ENCODE measurements at regions not wholly inside any gene's neighbourhood (a gene's known extent, or its start where the extent isn't known, plus 50 kb on each side); places are given as distances from the start of the nearest gene placed in this dataset.
"Not testable (repeated sequence)": the region's sequence is repeated elsewhere in the genome, so short reads cannot be mapped to it uniquely, and the experiment has no call there.

- not testable (repeated sequence) for DNase-seq
Observed at GRCh38 chr1:147103416-147104155, 68.7 kb downstream of the PRKAB2 start.

GRCh38 chr1:147099192-147099591, 73.1 kb downstream of the PRKAB2 start:
- DNase-seq: no peak

- DNase-seq: not testable (repeated sequence)
Observed at GRCh38 chr1:147098338-147098973, 73.8 kb downstream of the PRKAB2 start.

GRCh38 chr1:147095691-147096090, 76.6 kb downstream of the PRKAB2 start:
- no peak for DNase-seq

- DNase-seq: no peak
Observed at GRCh38 chr1:147091801-147092200, 80.5 kb downstream of the PRKAB2 start.

- no peak for DNase-seq
Observed at GRCh38 chr1:147089457-147089856, 82.8 kb downstream of the PRKAB2 start.

GRCh38 chr1:147086129-147086528, 86.1 kb downstream of the PRKAB2 start:
- no peak for DNase-seq

GRCh38 chr1:147084273-147085096, 87.8 kb downstream of the PRKAB2 start:
- peak; percentile 49 for DNase-seq

GRCh38 chr1:147083919-147084272, 88.4 kb downstream of the PRKAB2 start:
- DNase-seq: no peak

- DNase-seq: no peak
Observed at GRCh38 chr1:147080671-147081394, 91.4 kb downstream of the PRKAB2 start.

- no peak for DNase-seq
Observed at GRCh38 chr1:147080006-147080661, 92.1 kb downstream of the PRKAB2 start.

GRCh38 chr1:147079400-147080005, 92.8 kb downstream of the PRKAB2 start:
- DNase-seq: no peak

GRCh38 chr1:147078606-147079399, 93.5 kb downstream of the PRKAB2 start:
- no peak for DNase-seq

- no peak for DNase-seq
Observed at GRCh38 chr1:147077936-147078605, 94.2 kb downstream of the PRKAB2 start.

- no peak for DNase-seq
Observed at GRCh38 chr1:147077523-147077922, 94.7 kb downstream of the PRKAB2 start.

GRCh38 chr1:147077081-147077480, 95.2 kb downstream of the PRKAB2 start:
- no peak for DNase-seq

- no peak for DNase-seq
Observed at GRCh38 chr1:147076442-147076841, 95.8 kb downstream of the PRKAB2 start.

GRCh38 chr1:147072482-147073432, 99.5 kb downstream of the PRKAB2 start:
- no peak for DNase-seq

- DNase-seq: no peak
Observed at GRCh38 chr1:147071142-147071541, 101.1 kb downstream of the PRKAB2 start.

Measured in NCI-H2171 (cell line).